ENCODE measurements at regions not wholly inside any gene's neighbourhood (a gene's known extent, or its start where the extent isn't known, plus 50 kb on each side); places are given as distances from the start of the nearest gene placed in this dataset.
"Not testable (repeated sequence)": the region's sequence is repeated elsewhere in the genome, so short reads cannot be mapped to it uniquely, and the experiment has no call there.

DNA sequence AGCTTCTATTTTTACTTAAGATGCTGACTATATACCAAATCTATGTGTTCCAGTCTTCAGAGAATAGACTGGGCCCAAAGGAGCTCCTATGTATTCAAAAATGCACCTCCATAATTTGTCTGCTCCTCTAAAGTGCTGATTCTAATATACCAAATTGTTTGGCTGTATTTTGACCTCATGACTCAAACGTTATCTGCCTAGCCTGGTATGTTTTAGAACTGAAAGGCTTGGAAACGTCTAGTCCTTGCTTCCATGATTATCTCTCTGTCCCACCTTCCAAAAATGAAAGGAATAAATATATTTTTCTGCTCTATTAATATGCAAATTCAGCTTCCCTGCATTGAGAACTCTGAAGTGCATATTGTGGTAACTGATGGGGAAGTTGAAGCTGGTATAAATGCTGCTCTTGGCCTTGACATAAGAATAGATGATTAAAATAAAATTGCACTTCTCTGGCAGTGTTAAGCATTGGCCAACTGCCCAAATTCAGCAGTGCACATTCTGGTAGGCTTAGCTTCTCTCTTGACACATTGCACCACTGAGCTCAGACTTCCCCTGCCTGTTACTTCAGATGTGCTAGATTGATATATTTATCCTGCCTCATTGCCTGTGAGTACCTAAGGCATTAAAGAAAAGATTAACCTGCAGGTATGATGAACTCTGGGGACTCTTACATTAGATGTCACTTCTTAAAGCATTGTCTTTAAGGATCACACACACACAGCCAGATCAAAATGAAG is 882.3 kb downstream of the RPS29 start:
- no peak for DNase-seq

DNA sequence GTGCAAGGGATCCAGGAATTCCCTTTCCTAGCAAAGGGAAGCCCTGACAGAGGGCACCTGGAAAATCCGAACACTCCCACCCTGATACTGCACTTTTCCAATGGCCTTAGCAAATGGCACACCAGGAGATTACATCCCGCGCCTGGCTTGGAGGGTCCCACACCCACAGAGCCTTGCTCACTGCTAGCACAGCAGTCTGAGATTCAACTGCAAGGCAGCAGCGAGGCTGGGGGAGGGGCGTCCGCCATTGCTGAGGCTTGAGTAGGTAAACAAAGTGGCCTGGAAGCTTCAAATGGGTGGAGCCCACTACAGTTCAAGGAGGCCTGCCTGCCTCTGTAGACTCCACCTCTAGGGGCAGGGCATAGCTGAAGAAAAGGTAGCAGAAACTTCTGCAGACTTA is 888.8 kb downstream of the RPS29 start:
- DNase-seq, result not testable (repeated sequence)

DNA sequence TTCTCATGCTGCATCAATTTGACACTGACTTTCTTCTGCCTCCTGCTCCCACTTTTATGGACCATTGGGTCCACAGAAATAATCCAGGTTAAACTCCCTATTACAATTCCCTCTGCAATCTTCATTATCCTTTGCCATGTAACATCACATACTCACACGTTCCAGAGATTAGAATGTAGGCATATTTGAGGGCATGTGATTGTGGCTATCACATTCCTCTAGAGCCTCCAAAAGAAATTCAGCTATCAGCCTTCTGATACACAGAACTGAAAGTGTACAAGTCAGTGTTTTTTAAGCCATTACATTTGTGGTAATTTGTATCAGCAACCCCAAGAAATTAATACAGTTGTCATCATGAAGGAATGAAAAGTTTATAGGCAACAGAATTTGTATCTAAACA is 892.4 kb downstream of the RPS29 start:
- DNase-seq, result no peak

DNA sequence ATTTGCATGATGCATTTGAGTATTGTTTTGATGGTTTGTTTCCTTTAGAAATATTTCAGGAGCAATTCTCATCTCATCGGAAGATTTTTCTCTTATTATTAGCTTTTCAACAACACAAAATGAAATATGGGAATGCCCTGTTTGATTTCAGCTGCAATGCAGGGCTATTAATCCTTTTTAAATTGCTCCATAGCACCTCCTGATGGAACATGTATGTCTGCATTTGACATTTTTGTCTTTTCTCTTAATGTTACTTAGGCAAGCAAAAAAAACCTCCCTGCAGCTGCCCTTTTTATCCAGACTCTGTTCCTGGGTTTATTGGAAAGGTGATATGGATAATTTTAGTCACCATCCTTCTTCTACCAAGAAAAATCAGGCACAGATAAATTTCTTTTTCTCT is 895.8 kb downstream of the RPS29 start:
- no peak for DNase-seq

DNA sequence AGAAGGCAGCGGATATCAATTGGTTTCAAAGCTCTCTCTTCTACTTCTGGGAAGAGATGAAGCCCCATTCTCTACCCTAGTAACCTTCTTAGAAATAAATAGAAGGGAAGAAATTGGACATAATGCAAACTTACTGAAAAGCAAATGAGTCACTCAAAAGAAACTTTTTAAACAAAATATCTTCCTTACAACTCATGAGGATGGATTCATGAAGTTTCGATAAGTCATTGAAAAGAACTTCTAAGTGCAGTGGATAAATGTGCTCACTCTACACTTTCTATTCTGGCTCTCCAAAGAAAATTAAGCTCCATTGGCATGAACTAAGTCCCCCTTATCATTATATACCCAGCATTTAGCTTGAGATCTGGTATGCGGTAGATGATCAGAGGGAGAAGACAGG is 899.5 kb downstream of the RPS29 start:
- DNase-seq, result no peak

DNA sequence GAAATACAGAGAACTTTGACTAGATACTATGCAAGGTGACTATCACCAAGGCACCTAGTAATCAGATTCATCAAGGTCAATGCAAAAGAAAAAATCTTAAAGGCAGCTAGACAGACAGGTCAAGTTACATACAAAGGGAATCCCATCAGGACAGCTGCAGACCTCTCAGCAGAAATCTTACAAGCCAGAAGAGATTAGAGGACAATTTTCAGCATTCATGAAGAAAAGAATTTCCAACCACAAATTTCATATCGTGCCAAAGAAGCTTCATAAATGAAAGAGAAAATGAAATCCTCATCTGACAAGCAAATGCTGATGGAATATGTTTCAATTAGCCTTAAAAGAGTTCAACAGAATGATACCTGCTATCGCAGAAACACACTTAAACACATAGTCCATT is 913.7 kb downstream of the RPS29 start:
- no peak for DNase-seq

DNA sequence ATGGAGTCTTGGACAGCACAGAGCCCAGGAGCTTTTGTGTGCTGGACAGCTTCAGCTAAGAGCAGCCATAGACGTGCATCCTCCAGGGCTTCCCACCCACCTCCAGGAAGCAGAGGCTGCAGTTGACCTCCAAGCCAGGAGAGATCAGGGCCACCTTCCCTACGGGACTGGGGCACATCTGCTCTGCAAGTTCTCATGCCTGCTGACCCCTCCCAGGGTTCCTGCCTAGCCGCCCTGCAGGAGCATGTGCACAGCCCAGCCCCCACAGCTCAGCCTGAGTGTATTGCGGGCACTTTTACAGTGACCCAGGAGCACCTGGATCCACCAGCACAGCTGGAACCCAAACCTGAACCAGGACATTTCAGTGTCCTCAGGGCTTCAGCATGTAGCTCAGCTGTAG is 915.2 kb downstream of the RPS29 start:
- DNase-seq, result no peak

DNA sequence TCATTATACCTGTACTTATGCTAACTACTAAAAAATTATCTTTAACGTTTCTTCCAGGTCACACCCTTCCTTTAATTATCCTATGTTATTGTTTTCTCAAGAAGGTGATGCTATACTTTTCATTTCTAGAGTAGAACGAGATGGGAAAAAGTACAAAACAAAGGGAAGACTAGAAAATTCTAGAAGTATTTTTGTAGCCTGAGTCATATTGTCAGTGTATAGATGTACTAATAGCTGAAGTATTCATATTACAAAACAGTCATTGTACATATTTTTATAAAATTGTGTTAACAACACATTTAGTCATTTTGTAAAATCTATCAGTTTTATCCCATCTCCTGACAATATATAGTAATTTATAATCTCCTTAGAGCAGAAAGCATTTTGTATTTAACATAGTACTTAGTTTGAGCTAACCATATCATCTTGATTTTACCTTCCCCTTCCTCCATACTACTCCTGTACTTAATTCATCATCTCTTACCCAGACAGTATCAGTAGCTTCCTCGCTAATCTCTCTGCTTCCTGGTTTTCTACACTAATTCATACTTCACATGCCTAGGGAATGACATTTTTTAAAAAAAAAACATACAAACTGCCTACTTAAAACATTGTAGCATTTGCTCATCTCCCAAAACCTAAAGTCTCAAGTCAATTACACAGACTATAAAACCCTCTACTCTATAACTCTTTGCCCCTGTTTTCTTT is 920.9 kb downstream of the RPS29 start:
- DNase-seq, result no peak

DNA sequence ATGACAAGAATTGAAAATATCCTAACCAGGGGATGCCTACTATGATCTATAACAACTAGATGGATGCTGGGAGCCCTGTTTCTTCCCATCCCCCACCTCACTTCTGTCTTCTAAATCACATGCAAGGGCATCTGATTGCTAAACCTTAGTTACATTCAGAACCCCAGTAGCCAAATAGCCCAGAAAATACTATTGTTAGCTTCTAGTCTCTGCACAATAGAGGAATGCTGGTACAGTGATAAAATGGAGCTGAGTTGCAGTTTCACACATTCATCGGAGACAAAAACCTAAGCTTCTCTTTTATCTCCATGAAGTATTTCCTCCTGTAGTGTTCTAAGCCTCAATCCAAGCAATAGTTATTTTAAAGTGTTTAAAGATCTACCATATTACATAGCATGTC is 942.9 kb downstream of the RPS29 start:
- DNase-seq, result no peak

DNA sequence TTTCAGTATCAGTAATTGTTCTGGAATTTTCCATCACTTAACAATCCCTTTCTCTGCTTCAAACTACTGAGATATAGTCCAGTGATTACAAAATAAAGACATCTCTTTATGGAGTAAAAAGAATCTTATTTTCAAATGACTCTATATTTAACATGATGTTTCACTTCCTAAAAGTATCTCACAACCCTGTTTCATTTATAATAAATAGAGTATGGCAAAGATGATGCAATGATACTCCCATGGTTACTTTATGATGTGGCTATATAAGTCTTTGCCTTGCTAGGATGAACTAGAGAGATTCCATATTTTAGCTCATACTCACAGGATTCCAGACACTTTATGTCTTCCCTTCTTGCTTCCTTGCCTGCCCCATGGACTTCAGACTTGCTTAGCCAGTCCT is 953.5 kb upstream of the MDGA2 start:
- DNase-seq, result no peak

DNA sequence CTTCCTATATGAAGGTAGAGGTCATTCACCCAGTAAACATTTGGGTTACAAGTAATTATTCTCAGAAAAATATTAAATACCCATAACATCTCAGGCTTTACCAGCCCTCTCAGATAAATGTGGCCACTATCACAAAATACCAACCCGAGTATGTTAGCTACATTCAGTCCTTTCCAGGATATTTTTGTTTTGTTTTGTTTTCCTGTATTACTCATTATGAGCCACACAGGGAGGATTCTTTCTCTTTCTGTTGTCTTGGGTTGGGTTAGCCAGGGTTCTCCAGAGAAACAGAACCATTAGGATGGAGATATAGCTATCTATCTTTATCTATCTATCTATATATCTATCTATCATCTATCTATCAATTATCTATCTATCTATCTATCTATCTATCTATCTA is 947.6 kb upstream of the MDGA2 start:
- DNase-seq, result no peak

DNA sequence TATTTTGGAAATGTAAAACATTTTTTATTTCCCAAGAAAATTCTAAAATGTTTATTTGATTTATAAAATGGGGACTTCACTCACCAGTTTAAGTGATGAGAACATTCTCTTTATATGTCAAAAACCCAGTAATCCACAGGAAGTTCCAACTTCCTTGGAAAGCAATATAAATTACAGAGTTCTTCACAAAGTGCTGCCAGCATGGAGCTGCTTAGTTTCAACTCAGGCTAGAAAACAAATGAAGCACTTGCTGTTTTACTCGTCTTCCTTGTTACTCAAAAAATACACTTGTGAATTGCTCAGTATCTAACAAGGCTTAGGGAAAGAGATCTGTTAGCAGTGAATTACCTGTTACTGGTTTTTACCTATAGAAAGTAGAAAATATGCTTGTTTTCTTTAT is 942.7 kb upstream of the MDGA2 start:
- DNase-seq, result no peak

DNA sequence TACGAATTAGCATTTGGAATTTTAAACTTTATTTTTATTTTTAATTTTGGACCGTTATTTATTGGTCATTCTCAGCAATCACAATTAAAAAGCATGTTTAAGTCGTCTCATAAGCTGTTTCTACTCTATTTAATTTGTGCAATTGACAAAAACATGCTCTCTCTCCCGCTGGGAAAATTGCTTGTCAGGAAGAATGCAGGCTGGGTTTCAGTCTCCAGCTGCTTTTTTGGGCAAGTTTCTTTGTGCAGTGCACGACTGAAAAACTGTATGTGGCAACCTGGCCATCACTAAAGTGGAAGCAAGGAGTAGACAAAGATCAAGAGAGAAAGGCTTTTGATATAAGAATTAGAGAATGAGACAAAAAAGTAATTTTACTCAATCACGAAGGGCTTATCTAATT is 941.5 kb upstream of the MDGA2 start:
- DNase-seq, result no peak

DNA sequence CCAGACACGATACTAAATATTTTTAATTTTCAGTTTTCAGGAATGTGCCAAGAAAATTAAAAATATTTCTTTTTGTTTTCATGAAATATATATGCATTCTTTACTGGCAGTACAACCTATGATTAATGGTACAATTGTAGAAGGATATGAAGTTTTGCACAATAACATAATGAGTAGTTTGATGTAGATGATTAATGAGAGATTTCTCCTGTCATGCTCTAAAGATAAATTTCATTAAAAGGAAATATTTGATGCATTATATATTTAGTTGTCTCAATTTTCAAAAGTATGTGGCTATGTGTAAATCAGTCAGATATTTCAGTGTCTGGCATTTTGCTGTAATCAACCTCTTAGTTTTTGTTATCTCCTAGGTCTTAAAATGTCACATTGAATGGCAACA is 940.2 kb upstream of the MDGA2 start:
- no peak for DNase-seq

DNA sequence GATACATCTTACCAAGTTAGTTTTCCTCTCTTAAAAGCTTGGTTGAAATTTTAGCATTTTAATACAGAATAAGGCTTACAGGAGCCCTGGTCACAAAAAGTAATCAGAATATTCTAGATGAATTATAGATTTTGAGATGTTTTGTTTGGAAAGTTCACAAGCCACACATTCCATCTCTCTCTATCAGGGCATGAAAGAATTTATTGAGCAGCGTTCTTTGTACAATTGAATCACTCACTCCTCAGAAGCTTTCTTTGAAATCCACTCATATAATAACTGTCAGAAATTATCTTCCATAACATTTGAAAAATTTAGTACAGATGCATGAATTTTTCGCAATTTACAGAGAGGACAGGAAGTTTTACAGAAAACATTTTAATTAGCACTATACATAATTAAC is 938.6 kb upstream of the MDGA2 start:
- no peak for DNase-seq

DNA sequence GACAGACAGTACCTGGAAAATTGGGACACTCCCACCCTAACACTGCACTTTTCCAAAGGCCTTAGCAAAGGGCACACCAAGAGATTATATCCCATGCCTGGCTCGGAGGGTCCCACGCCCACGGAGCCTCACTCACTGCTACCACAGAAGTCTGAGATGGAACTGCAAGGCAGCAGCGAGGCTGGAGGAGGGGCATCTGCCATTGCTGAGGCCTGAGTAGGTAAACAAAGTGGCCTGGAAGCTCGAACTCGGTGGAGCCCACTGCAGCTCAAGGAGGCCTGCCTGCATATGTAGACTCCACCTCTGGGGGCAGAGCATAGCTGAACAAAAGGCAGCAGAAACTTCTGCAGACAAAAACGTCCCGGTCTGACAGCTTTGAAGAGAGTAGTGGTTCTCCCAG is 931.6 kb upstream of the MDGA2 start:
- not testable (repeated sequence) for DNase-seq

DNA sequence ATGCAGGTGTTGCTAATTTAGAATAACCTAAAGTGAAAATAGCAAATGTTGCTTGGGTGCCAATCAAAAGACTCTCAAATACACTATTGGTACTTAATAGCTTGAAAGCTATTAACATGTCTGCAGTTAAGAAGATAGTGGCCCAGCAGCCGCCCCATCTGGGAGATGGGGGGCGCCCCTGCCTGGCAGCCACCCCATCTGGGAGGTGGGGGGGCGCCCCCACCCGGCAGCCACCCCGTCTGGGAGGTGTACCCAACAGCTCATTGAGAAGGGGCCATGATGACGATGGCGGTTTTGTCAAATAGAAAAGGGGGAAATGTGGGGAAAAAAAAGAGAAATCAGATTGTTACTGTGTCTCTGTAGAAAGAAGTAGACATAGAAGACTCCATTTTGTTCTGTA is 923.1 kb upstream of the MDGA2 start:
- DNase-seq, result no peak

DNA sequence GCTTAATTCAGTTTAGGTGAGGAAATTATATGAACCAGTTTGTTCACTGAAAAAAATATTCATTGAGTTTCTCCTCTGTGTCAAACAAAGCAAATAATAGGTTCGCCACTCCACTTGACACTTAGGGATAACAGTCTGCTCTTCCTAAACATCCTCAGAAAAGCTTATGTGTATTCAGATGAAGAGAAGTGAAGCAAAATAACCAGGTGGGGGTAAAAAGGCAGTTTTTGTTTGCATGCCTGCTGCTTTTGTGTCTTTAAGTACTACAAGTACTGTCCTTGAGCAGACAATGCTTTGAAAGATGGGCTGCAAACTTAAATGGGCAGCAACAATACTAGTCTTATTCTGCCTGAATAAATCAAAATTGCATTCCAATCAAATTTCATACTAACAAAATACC is 910.7 kb upstream of the MDGA2 start:
- no peak for DNase-seq

DNA sequence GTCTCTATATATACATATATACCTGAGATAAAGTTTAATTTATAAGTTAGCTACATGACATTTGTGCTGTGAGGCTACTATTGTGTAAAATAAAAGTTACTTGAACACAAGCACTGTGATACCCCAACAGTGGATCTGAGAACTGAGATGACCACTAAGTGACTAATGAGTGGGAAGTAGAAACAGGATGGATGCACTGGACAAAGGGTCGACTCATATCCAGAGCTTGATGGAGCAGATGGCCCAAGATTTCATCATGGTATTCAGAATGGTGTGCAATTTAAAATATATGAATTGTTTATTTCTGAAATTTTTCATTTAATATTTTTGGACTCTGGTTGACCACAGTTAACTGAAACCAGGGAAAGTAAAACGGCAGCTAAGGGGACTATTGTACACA is 908.6 kb upstream of the MDGA2 start:
- no peak for DNase-seq

DNA sequence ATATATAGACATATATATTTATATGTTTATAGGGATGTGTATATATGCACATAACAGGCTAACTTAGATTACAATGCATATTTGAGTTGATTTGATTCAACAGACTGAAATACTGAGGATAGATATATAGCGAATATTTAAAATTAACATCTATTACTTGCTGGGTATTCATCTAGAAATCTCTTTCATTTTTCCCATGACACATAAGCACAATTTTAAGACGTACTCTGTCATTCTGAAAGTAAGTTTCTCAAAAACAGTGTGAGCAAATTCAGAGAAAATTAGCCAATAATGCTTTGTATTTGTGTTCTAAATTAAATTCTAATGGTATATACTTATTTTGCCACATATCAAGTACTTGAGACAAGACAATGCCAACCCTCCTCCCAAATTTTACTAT is 907.5 kb upstream of the MDGA2 start:
- DNase-seq, result no peak

DNA sequence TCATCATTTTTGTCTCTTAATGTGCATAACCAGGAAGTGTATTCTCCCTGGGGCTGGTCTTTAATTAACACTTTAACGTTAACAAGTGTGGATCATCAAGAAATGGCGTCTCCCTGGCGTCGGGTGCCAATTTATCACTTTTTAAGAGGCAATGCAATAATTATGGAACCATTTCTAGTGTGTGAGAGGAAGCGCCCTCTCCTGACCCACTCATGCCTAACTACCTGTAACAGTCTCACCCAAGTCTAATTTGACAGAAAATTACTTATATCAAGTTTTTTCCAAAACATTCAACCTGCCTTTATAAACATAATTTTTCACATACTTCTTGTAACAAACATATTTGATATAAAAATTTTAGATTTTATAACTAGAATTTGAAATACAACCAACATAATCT is 905.3 kb upstream of the MDGA2 start:
- DNase-seq, result no peak

DNA sequence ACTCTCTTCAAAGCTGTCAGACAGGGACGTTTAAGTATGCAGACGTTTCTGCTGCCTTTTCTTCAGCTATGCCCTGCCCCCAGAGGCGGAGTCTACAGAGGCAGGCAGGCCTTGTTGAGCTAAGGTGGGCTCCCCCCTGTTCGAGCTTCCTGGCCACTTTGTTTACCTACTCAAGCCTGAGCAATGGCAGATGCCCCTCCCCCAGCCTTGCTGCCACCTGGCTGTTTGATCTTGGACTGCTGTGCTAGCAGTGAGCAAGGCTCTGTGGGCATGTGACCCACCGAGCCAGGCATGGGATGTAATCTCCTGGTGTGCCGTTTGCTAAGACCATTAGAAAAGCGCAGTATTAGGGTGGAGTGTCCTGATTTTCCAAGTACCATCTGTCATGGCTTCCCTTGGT is 900.4 kb upstream of the MDGA2 start:
- no peak for DNase-seq

DNA sequence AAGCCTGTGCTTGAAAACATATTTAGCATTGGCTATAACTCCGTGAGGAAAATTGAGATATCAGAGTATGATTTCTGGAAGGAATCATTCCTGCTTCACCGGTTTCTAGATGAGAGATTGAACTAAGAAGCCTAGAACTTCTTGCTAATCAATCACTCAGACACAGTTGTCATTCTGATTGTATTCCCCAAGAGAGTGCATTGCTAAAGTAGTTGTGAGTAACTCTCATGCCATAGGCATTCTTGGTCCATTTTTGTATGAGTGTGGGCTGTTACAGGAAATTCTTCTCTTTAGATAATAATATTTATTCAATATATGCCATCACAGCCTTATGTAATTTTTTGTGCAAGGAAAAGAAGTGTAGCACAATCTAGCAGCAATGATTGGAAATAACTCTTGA is 893.3 kb upstream of the MDGA2 start:
- DNase-seq, result no peak

DNA sequence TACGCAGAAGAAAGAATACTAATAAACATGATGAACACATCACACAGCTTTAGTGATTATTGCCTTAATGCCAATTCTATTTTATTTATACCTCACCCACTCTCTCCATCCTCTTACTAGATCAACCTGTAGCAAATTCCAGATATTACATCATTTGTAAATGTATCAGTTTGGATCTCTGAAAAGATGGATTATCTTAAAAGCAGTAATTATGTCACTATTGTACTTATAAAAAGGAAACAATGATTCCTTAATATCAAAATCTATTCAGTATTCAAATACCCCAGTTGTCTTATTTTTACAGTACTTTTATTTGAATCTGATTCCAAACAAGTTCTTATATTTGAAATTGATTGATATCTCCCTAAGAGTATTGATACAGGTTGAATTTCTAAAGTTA is 892.8 kb upstream of the MDGA2 start:
- no peak for DNase-seq

DNA sequence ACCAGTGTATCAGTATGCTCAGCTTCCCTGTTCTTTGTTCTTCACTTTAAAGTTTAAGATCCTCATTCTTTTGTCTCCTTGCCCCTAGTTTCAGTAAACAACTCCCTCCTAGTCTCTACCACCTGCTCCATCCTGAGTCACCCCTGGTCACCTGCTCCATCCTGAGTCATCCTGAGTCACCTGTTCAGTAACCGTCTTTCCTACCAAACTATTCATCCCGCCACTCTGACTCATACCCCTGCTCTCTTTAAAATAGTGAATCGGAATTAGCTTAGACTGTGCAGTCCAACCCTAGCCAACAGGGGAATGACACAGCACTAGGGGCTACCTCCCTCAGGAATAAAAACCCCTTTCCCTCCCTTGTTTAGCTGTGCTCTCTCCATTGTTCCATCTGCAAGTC is 888.1 kb upstream of the MDGA2 start:
- DNase-seq, result no peak

All from fibroblast of skin of scalp (primary cell).